ENCODE measurements at regions not wholly inside any gene's neighbourhood (a gene's known extent, or its start where the extent isn't known, plus 50 kb on each side); places are given as distances from the start of the nearest gene placed in this dataset.
"Not testable (repeated sequence)": the region's sequence is repeated elsewhere in the genome, so short reads cannot be mapped to it uniquely, and the experiment has no call there.

DNA sequence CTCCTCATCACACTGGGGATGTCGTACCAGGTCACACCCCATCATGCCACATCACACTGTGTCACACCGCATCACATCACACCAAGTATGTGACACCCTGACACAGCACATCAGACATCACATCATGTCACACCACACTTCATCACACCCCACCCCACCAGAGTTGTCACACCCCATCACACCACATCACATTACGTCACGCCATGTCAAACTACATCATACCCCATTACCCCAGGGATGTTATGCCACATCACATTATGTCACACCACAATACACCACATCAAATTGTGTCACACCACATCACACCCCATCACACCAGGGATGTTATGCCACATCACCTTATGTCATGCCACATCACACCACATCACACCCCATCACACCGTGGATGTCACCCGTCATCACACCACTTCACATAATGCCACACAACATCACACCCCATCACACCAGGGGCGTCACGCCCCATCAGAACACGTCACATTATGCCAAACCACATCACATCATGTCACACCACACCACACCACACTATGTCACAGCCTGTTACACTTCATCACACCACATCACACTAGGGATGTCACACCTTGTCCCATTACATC lies 133.6 kb downstream of the TMEM121 start:
- DNase-seq (ENCODE audit: low read depth in 3 of 3), result no peak

DNA sequence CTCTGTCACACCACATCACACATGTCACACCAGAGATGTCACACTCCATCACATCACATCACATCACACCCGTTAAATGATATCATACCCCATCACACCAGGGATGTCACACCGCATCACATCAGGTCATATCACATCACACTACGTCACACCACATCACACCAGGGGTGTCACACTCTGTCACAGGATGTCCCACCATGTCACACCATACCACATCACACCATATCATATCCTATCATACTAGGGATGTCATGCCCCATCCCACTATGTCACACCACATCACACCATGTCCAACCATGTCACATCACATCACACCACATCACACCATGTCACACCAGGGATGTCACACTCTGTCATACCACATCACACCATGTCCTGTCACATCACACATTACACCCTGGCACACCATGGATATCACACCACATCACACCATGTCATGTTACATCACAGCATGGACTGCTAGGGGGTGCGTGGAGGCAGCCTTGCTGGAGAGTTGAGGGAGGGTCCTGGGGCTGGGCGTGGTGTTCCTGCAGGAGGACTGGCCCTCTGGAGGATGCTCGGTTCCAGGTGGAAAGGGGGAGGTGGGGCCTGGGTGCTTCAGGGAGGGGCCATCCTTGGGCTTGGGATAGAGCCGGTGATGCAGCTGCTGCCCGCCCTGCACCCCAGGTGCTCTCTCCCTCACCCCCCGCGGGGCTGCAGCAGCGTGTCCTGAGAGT lies 134.6 kb downstream of the TMEM121 start:
- DNase-seq (ENCODE audit: low read depth in 3 of 3), result no peak

DNA sequence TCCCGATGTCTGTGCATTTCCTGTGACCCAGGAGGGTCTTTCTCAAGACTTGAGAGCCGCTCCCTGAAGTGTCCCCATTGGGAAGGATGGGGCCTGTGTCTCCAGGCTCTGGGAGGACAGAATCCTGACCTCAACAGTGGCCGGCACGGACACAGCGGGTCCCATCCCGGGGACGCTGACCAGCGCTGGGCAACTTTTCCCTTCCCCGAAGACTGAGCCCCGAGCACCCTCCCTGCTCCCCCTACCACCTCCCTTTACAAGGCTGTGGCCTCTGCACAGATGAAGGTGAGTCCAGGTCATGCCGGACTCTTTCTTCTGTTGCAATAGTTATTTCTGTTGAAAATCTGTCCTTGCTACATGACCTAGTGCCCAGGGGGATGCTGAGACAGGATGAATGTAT lies 135.7 kb downstream of the TMEM121 start:
- DNase-seq (ENCODE audit: low read depth in 3 of 3), result not testable (repeated sequence)

DNA sequence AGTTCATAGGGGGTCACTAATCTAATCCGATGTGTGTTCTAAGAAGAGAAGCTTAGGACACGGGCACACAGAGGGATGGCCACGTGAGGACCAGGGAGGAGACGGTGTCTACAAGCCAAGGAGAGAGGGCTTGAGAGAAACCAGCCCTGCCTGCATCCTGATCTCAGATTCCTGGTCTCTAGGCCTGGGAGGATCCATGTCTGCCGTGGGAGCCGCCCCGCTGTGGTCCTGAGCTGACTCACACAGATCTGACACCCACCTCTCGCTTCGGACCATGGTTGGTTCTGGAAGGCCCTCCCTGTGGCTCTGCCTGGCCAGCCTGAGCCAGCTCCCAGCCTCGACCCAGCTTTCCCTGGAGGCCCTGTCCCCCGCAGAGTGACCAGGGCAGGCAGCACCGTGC lies 136.2 kb downstream of the TMEM121 start:
- DNase-seq (ENCODE audit: low read depth in 3 of 3), result not testable (repeated sequence)

DNA sequence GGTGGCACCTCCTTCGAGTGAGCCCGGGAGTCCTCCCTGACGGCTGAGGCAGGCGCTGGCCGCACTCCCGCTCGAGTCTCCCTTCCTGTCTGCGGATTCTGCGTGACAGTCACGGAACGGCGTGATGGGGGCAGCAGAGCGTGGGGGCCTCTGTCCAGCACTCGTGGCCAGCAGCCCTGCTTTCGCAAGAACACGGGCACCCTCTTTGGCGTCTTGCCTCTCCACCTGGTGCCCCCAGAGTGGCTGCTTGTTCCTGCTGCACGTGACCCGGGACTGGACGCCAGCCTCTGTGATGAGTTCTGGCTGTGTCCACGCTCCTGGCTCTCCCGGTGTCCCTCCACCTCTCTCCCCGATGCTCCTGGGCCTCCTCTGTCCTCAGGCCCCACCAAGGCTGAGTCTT lies 136.9 kb downstream of the TMEM121 start:
- DNase-seq (ENCODE audit: low read depth in 3 of 3), result not testable (repeated sequence)

DNA sequence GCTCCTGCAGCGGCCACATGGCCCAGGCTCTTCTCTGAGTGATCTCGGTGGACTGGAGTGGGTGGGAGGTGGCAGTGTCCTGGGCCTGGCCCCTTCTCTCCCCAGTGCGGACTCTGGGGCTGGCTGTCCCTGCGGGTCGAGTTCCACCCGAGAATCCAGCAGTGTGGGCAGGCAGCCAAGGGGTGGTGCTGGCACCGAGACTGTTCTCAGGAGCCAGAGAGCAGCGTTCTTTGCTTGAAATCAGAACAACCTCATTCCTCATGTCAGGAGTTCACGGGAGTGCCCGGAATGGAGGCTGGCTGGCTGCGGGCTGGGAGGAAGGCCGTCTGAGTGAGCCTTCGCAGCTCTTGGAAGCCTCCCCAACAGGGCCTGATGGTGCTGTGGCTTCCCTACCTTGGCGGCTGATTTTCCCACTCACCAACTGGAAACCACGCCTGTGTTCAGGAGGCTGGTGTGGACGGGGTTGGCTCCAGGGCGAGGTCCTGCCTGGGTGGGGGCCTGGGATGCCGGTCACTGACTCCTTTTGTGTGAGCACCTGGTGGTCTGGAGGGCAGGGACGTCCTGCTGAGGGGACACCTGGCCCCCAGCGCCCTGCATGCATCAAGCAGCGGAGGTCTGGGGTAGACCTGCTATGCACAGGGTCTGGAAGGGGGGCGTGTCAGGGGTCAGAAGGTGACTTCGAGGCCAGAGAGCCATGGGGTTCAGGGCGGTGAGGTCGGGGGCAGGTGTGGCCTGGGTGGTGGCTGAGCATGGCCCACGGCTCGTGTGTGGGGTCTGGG lies 137.6 kb downstream of the TMEM121 start:
- DNase-seq (ENCODE audit: low read depth in 3 of 3), result not testable (repeated sequence)

DNA sequence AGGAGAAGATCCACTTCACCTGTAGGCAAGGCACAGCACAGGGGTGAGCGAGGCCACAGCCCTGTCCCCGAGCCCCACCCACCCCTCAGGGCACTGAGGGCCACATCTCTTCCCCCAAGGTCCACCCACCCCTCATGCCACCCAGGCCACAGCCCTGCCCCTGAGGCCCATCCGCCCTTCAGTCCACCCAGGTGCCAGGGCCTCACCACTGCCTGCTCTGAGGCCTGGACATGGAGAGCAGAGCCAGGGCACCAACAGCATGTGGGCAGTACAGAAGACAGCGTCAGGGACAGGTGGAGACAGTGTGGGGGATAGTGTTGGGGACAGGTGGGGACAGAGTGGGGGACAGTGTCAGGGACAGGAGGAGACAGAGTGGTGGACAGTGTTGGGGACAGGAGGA lies 138.3 kb downstream of the TMEM121 start:
- no peak for DNase-seq (ENCODE audit: low read depth in 3 of 3)

DNA sequence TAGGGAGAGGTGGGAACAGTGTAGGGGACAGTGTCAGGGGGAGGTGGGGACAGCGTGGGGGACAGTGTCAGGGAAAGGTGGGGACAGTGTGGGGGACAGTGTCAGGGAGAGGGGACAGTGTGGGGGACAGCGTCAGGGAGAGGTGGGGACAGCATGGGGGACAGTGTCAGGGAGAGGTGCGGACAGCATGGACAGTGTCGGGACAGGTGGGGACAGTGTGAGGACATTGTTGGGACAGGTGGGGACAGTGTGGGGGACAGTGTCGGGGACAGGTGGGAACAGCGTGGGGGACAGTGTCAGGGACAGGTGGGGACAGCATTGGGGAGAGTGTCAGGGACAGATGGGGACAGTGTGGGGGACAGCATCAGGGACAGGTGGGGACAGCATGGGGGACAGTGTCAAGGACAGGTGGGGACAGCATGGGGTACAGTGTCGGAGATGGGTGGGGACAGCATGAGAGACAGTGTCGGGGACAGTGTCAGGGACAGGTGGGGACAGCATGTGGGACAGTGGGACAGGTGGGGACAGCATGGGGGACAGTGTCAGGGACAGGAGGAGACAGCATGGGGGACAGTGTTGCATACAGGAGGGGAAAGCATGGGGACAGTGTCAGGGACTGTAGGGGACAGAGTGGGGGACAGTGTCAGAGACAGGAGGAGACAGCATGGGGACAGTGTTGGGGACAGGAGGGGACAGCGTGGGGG lies 139.0 kb downstream of the TMEM121 start:
- no peak for DNase-seq (ENCODE audit: low read depth in 3 of 3)

DNA sequence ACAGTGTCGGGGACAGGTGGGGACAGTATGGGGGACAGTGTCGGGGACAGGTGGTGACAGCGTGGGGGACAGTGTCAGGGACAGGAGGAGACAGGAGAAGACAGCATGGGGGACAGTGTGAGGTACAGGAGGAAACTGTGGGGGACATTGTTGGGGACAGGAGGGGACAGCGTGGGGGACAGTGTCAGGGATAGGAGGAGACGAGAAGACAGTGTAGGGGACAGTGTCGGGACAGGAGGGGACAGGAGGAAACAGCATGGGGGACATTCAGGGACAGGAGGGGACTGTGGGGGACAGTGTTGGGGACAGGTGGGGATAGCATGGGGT lies 139.5 kb downstream of the TMEM121 start:
- DNase-seq (ENCODE audit: low read depth in 3 of 3), result no peak

DNA sequence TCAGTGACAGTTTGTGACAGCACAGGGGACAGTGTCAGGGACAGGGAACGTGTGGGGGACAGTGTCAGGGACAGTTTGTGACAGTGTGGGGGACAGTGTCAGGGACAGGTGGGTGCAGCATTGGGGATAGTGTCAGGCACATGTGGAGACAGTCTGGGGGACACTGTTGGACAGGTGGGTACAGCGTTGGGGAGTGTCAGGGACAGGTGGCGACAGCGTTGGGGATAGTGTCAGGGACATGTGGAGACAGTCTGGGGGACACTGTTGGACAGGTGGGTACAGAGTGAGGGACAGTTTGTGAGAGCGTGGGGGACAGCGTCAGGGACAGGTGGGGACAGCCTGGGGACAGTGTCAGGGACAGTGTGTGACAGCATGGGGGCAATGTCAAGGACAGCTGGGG lies 140.0 kb downstream of the TMEM121 start:
- DNase-seq (ENCODE audit: low read depth in 3 of 3), result no peak

DNA sequence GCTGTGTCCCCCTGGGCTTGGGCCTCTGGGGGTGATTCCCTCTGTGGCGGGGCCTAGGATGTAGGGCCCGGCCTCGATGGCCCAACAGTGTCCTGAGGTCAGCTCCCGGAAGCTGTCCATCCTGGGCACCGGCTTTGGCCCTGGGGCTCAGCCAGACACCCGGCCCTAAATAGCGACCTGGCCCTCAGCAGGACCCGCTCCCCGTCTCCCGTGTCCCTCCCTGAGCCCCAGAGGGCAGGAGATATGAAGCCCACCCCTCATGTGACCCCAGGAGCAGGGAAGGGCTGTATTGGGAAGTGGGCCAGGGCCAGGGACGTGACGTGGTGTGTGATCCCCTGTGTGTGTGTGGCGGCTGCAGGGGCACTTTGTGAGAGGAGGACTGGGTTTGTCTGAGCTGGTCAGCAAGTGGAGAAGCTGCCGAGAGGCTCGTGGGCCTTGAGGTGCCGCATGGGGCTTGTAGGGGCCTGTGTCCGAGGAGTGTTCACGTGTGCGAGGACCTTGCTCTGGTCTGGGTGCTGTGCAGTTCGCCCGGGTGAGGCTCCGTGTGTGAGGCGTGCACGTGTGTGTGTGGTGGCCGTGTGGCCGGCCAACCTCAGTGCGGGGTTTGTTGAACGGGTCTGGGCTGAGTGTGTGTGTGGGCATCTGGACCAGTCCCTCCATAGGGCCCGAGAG lies 140.7 kb downstream of the TMEM121 start:
- DNase-seq (ENCODE audit: low read depth in 3 of 3), result not testable (repeated sequence)

DNA sequence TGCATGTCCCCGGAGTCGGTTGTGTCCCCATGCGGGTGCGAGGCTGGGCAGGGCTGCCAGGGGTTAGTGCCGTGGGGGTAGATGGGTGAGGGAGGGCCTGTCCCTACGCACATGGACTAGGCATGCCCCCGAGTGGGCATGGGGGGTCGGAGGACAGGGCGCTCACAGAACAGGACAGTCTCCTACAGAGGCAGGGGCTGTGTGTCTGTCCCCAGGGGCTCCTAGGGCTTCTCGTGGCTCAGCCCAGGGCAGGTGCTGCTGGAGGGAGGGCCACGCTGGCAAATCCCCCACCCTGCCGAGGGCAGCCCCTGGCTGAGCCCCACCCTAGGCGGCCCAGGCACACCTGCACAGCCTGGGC lies 141.3 kb downstream of the TMEM121 start:
- not testable (repeated sequence) for DNase-seq (ENCODE audit: low read depth in 3 of 3)

DNA sequence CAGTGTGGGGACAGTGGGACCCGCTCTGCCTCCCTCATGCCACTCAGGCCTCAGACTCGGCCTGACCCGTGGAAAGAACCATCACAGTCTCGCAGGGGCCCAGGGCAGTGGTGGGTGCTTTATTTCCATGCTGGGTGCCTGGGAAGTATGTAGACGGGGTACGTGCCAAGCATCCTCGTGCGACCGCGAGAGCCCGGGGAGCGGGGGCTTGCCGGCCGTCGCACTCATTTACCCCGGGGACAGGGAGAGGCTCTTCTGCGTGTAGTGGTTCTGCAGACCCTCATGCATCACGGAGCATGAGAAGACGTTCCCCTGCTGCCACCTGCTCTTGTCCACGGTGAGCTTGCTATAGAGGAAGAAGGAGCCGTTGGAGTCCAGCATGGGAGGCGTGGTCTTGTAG lies 141.6 kb downstream of the TMEM121 start:
- DNase-seq (ENCODE audit: low read depth in 3 of 3), result not testable (repeated sequence)

DNA sequence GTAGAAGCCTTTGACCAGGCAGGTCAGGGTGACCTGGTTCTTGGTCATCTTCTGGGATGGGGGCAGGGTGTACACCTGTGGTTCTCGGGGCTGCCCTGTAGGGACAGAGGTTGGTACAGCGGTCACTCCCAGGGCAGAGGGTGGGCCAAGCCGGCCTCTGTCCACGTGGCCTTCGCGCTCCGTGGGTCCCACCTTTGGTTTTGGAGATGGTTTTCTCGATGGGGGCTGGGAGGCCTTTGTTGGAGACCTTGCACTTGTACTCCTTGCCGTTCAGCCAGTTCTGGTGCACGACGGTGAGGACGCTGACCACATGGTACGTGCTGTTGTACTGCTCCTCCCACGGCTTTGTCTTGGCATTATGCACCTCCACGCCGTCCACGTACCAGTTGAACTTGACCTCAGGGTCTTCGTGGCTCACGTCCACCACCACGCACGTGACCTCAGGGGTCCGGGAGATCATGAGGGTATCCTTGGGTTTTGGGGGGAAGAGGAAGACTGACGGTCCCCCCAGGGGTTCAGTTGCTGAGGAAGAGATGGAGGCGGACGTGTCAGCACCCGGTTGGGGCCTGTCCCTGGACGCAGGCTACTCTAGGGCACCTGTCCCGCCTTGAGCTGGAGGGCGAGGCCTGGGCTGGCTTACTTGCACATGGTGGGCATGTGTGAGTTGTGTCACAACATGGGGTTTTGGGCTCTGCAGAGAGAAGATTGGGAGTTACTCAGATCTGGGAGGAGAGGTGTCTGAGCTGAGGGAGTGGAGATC lies 142.3 kb downstream of the TMEM121 start:
- DNase-seq (ENCODE audit: low read depth in 3 of 3), result not testable (repeated sequence)

DNA sequence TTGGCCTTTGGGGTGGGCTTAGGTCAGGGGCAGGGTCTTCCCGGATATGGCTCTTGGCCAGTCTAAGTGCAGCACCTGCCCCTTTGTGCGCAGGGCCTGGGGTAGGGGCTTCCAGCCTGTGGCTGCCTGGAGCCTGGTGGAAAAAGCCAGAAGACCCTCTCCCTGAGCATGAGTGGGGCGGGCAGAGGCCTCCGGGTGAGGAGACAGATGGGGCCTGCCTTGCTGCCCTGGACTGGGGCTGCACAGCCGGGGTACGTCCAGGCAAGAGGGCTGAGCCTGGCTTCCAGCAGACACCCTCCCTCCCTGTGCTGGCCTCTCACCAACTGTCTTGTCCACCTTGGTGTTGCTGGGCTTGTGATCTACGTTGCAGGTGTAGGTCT lies 142.8 kb downstream of the TMEM121 start:
- not testable (repeated sequence) for DNase-seq (ENCODE audit: low read depth in 3 of 3)

DNA sequence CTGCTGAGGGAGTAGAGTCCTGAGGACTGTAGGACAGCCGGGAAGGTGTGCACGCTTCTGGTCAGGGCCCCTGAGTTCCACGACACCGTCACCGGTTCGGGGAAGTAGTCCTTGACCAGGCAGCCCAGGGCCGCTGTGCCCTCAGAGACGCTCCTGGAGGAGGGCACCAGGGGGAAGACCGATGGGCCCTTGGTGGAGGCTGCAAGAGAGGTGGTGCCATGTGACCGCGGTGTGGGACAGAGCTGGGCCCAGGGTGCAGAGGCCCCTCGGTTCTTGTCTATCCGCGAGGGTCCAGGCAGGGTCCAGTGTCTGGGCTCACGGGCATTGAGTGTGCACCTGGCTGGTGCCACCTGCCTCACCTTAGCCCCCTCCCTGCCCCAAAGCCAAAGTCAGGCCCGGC lies 143.3 kb downstream of the TMEM121 start:
- not testable (repeated sequence) for DNase-seq (ENCODE audit: low read depth in 3 of 3)

DNA sequence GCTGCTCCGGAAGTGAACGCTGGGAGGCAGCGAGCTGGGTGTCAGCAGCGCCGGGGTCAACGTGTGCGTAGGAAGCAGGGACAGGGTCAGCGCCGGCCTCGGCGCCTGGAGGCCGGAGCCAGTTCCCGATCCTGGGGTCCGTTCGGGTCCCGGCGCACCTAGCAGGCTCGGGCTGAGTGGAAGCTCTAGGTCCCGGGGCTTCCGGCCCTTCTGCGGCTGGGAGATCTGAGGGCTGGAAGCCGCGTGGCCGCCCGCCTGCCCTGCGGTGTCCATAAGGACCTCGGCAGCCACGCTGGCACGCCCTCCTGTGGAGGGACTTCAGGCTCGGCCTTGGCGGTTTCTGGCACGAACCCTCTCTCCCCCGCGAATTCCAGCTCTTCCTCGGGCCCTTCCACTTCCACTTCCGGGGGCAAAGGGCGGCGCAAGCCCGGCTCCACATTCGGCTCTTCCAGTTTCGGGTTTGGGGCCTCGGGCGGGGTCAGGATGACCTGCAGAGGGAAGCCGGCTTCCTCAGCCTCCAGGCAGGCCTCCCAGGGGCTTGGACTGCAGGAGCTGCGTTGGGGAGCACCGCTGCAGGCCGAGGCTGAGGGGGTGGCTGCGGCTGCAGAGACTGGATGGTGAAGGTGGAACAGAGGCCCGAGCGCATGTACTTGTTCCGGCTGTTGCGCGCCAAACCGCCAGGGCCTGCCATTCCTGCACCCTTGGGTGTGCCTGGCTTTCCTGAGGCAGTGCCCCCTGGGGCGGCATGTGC lies 146.2 kb downstream of the TMEM121 start:
- not testable (repeated sequence) for DNase-seq (ENCODE audit: low read depth in 3 of 3)

DNA sequence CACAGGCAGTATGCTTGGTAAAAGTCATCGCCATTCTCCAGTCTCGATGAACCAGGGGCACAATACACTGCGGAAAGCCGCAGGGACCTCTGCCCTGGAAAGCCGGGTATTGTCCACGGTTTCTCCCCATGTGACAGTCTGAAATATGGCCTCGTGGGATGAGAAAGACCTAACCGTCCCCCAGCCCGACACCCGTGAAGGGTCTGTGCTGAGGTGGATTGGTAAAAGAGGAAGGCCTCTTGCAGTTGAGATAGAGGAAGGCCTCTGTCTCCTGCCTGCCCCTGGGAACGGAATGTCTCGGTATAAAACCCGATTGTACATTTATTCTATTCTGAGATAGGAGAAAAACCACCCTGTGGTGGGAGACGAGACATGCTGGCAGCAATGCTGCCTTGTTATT lies 149.1 kb downstream of the TMEM121 start:
- not testable (repeated sequence) for DNase-seq (ENCODE audit: low read depth in 3 of 3)

DNA sequence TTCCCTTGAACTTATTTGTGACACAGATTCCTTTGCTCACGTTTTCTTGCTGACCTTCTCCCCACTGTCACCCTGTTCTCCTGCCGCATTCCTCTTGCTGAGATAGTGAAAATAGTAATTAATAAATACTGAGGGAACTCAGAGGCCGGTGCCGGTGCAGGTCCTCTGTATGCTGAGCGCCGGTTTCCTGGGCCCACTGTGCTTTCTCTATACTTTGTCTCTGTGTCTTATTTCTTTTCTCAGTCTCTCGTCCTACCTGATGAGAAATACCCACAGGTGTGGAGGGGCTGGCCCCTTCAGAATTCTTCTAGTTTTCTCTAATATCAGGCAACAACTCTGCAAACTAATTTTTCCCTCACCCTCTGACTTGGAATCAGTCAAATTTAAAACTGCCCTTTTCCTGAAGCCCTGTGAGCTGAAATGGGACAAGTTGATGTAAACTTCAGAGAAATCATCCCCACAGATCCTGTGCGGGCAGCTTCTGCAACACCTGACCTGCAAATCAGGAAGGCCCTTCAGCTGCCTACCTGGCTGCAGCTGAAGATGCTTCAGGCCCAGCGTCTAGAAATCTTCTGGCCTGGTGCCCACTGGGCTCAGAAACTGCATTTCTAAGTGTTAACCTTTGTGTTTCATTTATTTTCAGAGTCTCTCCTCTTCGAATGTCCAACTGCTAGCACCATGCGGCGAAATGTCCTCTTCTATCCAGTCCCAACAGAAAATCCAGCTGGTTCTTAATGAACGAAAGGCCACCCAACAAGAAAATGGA lies 149.7 kb downstream of the TMEM121 start:
- not testable (repeated sequence) for DNase-seq (ENCODE audit: low read depth in 3 of 3)

DNA sequence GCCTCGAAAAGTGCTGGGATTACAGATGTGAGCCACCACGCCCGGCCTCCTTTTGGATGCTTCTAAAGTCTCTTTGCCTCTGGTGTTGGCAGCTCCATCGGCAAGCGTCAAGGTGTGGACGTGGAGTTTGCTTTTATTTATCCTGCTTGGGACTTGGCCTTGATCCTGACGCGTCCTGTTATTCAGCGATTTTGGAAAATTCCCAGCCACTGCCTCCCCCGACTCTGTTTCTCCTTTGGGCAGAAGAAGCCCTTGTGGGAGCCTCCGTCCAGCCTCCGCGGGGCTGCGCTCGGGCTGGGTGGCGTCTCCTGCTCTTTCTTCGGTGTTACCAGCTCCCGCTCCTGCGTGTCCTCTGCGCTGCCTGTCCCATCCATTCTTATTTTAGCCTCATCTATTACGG lies 151.7 kb downstream of the TMEM121 start:
- not testable (repeated sequence) for DNase-seq (ENCODE audit: low read depth in 3 of 3)
